Astrocyte (in vitro differentiated cells and primary cell): ENCODE measurements at regions not wholly inside any gene's neighbourhood (a gene's known extent, or its start where the extent isn't known, plus 50 kb on each side); places are given as distances from the start of the nearest gene placed in this dataset.

ENCODE experiments used
- DNase-seq: peaks from one replicate; pipeline ENCODE4 v3.0.0-alpha.2; 2010; ENCODE audit warnings: low read depth
- FAIRE-seq: peaks from 2 replicates; lab custom pipeline; 2011; peaks lifted over from hg19 to GRCh38; lab: Jason Lieb, UNC
- H2AFZ ChIP-seq: 2 replicates; pipeline ENCODE4 v1.6.0; 2012; ENCODE audit warnings: low read depth, low read length, inconsistent platforms
- H3K27ac ChIP-seq: 2 replicates; pipeline ENCODE4 v1.5.1; 2011; ENCODE audit warnings: low read depth, low read length, inconsistent platforms
- H3K27me3 ChIP-seq: 2 replicates; pipeline ENCODE4 v1.6.0; 2011; ENCODE audit warnings: low read length, inconsistent platforms; ENCODE audit not compliant: insufficient read depth
- H3K36me3 ChIP-seq: 2 replicates; pipeline ENCODE4 v1.5.1; 2011; ENCODE audit warnings: low read length, inconsistent platforms; ENCODE audit not compliant: insufficient read depth
- H3K4me1 ChIP-seq: 2 replicates; pipeline ENCODE4 v1.5.1; 2011; ENCODE audit warnings: low read length, inconsistent platforms; ENCODE audit not compliant: insufficient read depth
- H3K4me2 ChIP-seq: 2 replicates; pipeline ENCODE4 v1.6.0; 2012; ENCODE audit warnings: low read length, inconsistent platforms
- H3K4me3 ChIP-seq: 2 replicates; pipeline ENCODE4 v1.5.1; 2011; ENCODE audit warnings: low read depth, mild to moderate bottlenecking, low read length, inconsistent platforms; ENCODE audit not compliant: insufficient read depth
- H3K79me2 ChIP-seq: 2 replicates; pipeline ENCODE4 v1.6.0; 2012; ENCODE audit warnings: mild to moderate bottlenecking, low read length, inconsistent platforms; ENCODE audit not compliant: insufficient read depth
- H3K9ac ChIP-seq: 2 replicates; pipeline ENCODE4 v1.6.0; 2012; ENCODE audit warnings: mild to moderate bottlenecking, low read length, inconsistent platforms
- H3K9me3 ChIP-seq: 2 replicates; pipeline ENCODE4 v1.5.1; 2012; ENCODE audit warnings: low read depth, mild to moderate bottlenecking, low read length, inconsistent platforms; ENCODE audit not compliant: insufficient read depth
- H4K20me1 ChIP-seq: 2 replicates; pipeline ENCODE4 v1.6.0; 2012; ENCODE audit warnings: low read length, inconsistent platforms; ENCODE audit not compliant: insufficient read depth
- H3K27ac Mint-ChIP-seq: one replicate; pipeline ENCODE4 v1.8.0; 2021; ENCODE audit warnings: mild to moderate bottlenecking, mixed read lengths; ENCODE audit not compliant: unreplicated experiment
- H3K27me3 Mint-ChIP-seq: one replicate; pipeline ENCODE4 v1.8.0; 2021; ENCODE audit warnings: low read depth, mixed read lengths; ENCODE audit not compliant: unreplicated experiment
- H3K36me3 Mint-ChIP-seq: one replicate; pipeline ENCODE4 v1.8.0; 2021; ENCODE audit warnings: low read depth, mixed read lengths; ENCODE audit not compliant: unreplicated experiment
- H3K4me1 Mint-ChIP-seq: one replicate; pipeline ENCODE4 v1.8.0; 2021; ENCODE audit warnings: low read depth, mixed read lengths; ENCODE audit not compliant: unreplicated experiment
- H3K4me3 Mint-ChIP-seq: one replicate; pipeline ENCODE4 v1.8.0; 2021; ENCODE audit warnings: mild to moderate bottlenecking, moderate library complexity, mixed read lengths; ENCODE audit not compliant: unreplicated experiment
- H3K9me3 Mint-ChIP-seq: one replicate; pipeline ENCODE4 v1.8.0; 2021; ENCODE audit warnings: mild to moderate bottlenecking, mixed read lengths; ENCODE audit not compliant: unreplicated experiment
- CTCF ChIP-seq: IDR thresholded peaks from 2 replicates; pipeline ENCODE4 v1.5.1; 2011; ENCODE audit warnings: low read depth, mild to moderate bottlenecking, inconsistent platforms, low read length, moderate library complexity; ENCODE audit not compliant: insufficient read depth
- EZH2 ChIP-seq: IDR thresholded peaks from 2 replicates; pipeline ENCODE4 v1.6.1; 2012; ENCODE audit warnings: mild to moderate bottlenecking, low read length, inconsistent platforms; ENCODE audit not compliant: insufficient read depth

DNA sequence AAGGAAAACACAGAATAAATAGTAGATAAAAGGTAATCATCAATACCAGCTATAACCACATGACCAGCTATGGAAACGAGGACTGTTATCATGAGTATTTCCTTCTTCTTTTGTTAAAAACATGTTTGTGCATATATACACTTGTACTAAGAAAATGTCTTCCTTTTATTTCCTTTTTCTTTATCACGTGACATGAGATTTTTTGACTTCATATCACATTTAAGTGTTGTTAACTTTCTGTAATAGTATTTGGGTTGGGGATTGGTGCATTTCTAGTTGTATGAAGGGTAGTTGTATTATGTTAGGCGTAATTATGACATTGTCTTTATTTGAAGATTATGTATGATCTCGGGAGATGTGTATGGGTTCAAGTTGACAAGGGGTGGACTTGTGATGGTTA lies 278.5 kb upstream of the ZNF385D start:
- H4K20me1 ChIP-seq: no peaks in the 10 kb centered on the region
- H3K4me2 ChIP-seq: no peak overlapping the region
- no peaks in the 10 kb centered on the region for H3K4me1 ChIP-seq
- H3K79me2 ChIP-seq: no peaks in the 10 kb centered on the region
- H3K4me1 Mint-ChIP-seq: no peaks in the 10 kb centered on the region
- no peaks in the 10 kb centered on the region for H3K36me3 Mint-ChIP-seq
- FAIRE-seq (no peak), DNase-seq (no peak)
- H3K4me3 ChIP-seq: no peak overlapping the region
- H3K9ac ChIP-seq: no peak overlapping the region
- H3K27ac ChIP-seq: no peak overlapping the region
- H3K27ac Mint-ChIP-seq: no peak overlapping the region
- H3K27me3 ChIP-seq: no peaks in the 10 kb centered on the region
- H2AFZ ChIP-seq: no peak overlapping the region
- no peaks in the 10 kb centered on the region for H3K9me3 Mint-ChIP-seq
- peaks cover 3% of the 10 kb centered on the region for H3K27me3 Mint-ChIP-seq
- no peak for TF ChIP-seq CTCF
- TF ChIP-seq EZH2: no peak
- H3K4me3 Mint-ChIP-seq: no peak overlapping the region
- H3K36me3 ChIP-seq: no peaks in the 10 kb centered on the region
- H3K9me3 ChIP-seq: no peaks in the 10 kb centered on the region

DNA sequence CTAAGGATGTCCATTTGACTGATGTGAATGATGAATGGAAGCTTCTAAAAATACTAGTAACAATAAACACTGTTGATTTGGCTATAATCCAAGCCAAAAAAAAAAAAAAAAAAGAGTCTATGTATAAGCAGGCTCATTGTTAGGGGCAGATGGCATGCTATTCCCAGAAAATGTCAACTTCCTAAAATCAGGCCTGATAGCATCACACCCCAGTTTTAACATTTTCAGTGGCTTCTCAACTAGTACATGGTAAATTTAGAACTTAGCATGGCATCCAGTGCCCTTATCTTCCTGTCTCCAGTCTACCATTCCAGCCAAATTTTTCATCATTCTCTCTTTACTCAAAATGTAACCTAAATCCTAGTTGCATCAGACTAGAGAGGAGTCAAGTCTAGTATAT lies 288.2 kb upstream of the ZNF385D start:
- H3K27me3 Mint-ChIP-seq: no peaks in the 10 kb centered on the region
- no peaks in the 10 kb centered on the region for H3K4me1 ChIP-seq
- H3K36me3 Mint-ChIP-seq: no peaks in the 10 kb centered on the region
- H4K20me1 ChIP-seq: no peaks in the 10 kb centered on the region
- no peak overlapping the region for H3K4me2 ChIP-seq
- DNase-seq (no peak), FAIRE-seq (no peak)
- no peak overlapping the region for H3K9ac ChIP-seq
- no peaks in the 10 kb centered on the region for H3K9me3 Mint-ChIP-seq
- H3K36me3 ChIP-seq: no peaks in the 10 kb centered on the region
- H3K27me3 ChIP-seq: no peaks in the 10 kb centered on the region
- TF ChIP-seq EZH2 (no peak), CTCF (no peak)
- no peak overlapping the region for H3K27ac ChIP-seq
- H3K27ac Mint-ChIP-seq: no peak overlapping the region
- no peaks in the 10 kb centered on the region for H3K9me3 ChIP-seq
- H3K79me2 ChIP-seq: no peaks in the 10 kb centered on the region
- H3K4me3 ChIP-seq: no peak overlapping the region
- no peak overlapping the region for H2AFZ ChIP-seq
- H3K4me3 Mint-ChIP-seq: no peak overlapping the region
- H3K4me1 Mint-ChIP-seq: no peaks in the 10 kb centered on the region

DNA sequence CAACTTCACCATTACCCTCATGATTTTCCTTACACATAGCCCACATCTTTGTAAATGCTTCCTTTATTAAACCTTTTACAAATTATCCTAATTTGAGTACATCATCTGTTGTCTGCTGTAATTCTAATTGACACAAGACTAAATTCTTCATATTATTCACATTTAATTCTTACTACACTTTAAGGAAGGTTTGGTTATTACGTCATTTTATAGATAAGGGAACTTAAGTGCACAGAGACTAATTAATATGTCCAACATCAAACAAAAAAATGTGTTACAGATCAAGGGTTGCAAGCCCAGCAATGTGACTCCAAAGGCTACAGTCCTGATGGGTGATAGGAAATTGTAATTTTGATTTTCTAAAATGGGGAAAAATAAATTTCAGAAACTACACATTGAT lies 289.1 kb upstream of the ZNF385D start:
- H3K36me3 ChIP-seq: no peaks in the 10 kb centered on the region
- no peak overlapping the region for H2AFZ ChIP-seq
- no peaks in the 10 kb centered on the region for H3K27me3 ChIP-seq
- Mint-ChIP-seq H3K4me1 (no peaks in the 10 kb centered on the region), H3K4me3 (no peak overlapping the region), H3K27ac (no peak overlapping the region), H3K9me3 (no peaks in the 10 kb centered on the region), H3K27me3 (no peaks in the 10 kb centered on the region), H3K36me3 (no peaks in the 10 kb centered on the region)
- H3K4me2 ChIP-seq: no peak overlapping the region
- TF ChIP-seq CTCF: no peak
- TF ChIP-seq EZH2: no peak
- no peak for DNase-seq
- H3K9me3 ChIP-seq: no peaks in the 10 kb centered on the region
- H3K4me3 ChIP-seq: no peak overlapping the region
- no peaks in the 10 kb centered on the region for H4K20me1 ChIP-seq
- H3K4me1 ChIP-seq: no peaks in the 10 kb centered on the region
- H3K27ac ChIP-seq: no peak overlapping the region
- no peak for FAIRE-seq
- H3K79me2 ChIP-seq: no peaks in the 10 kb centered on the region
- H3K9ac ChIP-seq: no peak overlapping the region
